Body of pancreas (tissue), 4 donors: ENCODE measurements at regions not wholly inside any gene's neighbourhood (a gene's known extent, or its start where the extent isn't known, plus 50 kb on each side); places are given as distances from the start of the nearest gene placed in this dataset.

Experiments used
- CTCF ChIP-seq, 7 experiments: fragments of 450-650 bp in 4 of 7; fragments of 200-600 bp in 3 of 7; sonication (generic) in 3 of 7; IDR thresholded peaks; one replicate each; pipeline ENCODE4 v1.5.1; 2016 to 2019; ENCODE audit warnings: antibody characterized with exemption in 7 of 7
- POLR2A ChIP-seq, 3 donors: fragments of 450-650 bp; IDR thresholded peaks; one replicate each; pipeline ENCODE4 v1.6.1; 2016; ENCODE audit warnings: antibody characterized with exemption in 3 of 3, mild to moderate bottlenecking in 2 of 3

DNA sequence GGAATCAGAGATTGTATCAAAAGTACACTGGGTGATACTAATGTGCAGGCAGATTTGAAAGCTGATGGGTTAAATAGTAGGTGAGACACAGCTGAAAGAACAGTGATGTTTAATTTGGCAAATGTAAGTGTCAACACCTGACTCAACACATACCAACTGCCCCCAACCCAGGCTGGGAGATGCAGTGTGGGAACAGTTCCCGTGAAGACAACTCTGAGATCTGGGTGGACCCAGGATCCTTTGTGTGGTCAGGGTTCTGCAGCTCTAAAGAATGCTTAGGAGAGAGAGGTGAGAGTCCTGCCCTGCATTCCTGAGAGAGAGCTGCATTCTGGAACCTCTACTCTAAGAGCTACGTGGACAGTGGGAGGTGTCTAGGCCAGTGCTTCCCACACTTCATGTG is 479.7 kb downstream of the RPS24 start:
- no peak for TF ChIP-seq CTCF (IDR thresholded peaks at IDR 0.05)
- TF ChIP-seq POLR2A (IDR thresholded peaks at IDR 0.05), result no peak
